Endothelial cell of umbilical vein (primary cell): ENCODE measurements at regions not wholly inside any gene's neighbourhood (a gene's known extent, or its start where the extent isn't known, plus 50 kb on each side); places are given as distances from the start of the nearest gene placed in this dataset.
A peak's percentile ranks its signal among the peaks of the same experiment; 100 is the strongest.

Experiments used
- BruUV-seq: library from RNA; stranded (reverse); fragments of 400-500 nt; replicated peaks from 2 replicates; lab custom pipeline; 2021; lab: Mats Ljungman, UMichigan
- CTCF ChIA-PET: fragments of 300-600, 350-600 bp; sonication (Branson Sonifier 250); formaldehyde crosslinking; loops from one replicate; lab custom pipeline; 2021; ENCODE audit warnings: antibody characterized with exemption, inconsistent platforms; lab: Charles Lee
- POLR2A ChIA-PET: fragments of 300-600, 350-600 bp; sonication (Branson Sonifier 250); formaldehyde crosslinking; loops from one replicate; lab custom pipeline; 2021; ENCODE audit warnings: antibody characterized with exemption, inconsistent platforms; lab: Charles Lee
- DNase-seq: peaks from one replicate; pipeline ENCODE4 v3.0.0-alpha.2; 2011; ENCODE audit warnings: low read depth, low spot score
- FAIRE-seq: peaks from 2 replicates; lab custom pipeline; 2011; peaks lifted over from hg19 to GRCh38; lab: Jason Lieb, UNC
- H2AFZ ChIP-seq: 2 replicates; pipeline ENCODE4 v1.6.0; 2012; ENCODE audit warnings: low read depth, low read length, control low read depth, inconsistent platforms
- H3K27ac ChIP-seq: 2 replicates; pipeline ENCODE4 v1.5.1; 2011; ENCODE audit warnings: low read depth, mild to moderate bottlenecking, control low read depth, low read length, moderate library complexity; ENCODE audit not compliant: insufficient read depth
- H3K27me3 ChIP-seq, 2 experiments: 2 replicates each; pipeline versions ENCODE4 v1.6.0 to v1.6.1; 2011; ENCODE audit warnings: low read length in 2 of 2, mixed read lengths in 1 of 2; ENCODE audit not compliant: control insufficient read depth in 2 of 2, insufficient read depth in 2 of 2
- H3K36me3 ChIP-seq, 2 experiments: 2 replicates in 1 of 2; 3 replicates in 1 of 2; pipeline ENCODE4 v1.5.1; 2011; ENCODE audit warnings: low read length in 2 of 2, mild to moderate bottlenecking in 1 of 2, moderate library complexity in 1 of 2; ENCODE audit not compliant: control insufficient read depth in 2 of 2, insufficient read depth in 2 of 2; ENCODE audit errors: extremely low read depth in 1 of 2
- H3K4me1 ChIP-seq: 3 replicates; pipeline ENCODE4 v1.5.1; 2011; ENCODE audit warnings: mild to moderate bottlenecking, low read length; ENCODE audit not compliant: control insufficient read depth, insufficient read depth; ENCODE audit errors: extremely low read depth
- H3K4me2 ChIP-seq: 2 replicates; pipeline ENCODE4 v1.6.1; 2011; ENCODE audit warnings: low read length, control low read depth, mixed read lengths; ENCODE audit not compliant: insufficient read depth
- H3K4me3 ChIP-seq, 3 experiments: fragments of 200-600 bp in 1 of 3; sonication (generic), shearing (Covaris generic) in 1 of 3; replicated peaks in 1 of 3; 2 replicates each; pipeline ENCODE4 v1.5.1; 2011 to 2016; ENCODE audit warnings: control low read depth in 3 of 3, low read length in 3 of 3, mild to moderate bottlenecking in 2 of 3, inconsistent platforms in 1 of 3, low read depth in 1 of 3, moderate library complexity in 1 of 3; ENCODE audit not compliant: insufficient read depth in 1 of 3
- H3K79me2 ChIP-seq: 2 replicates; pipeline ENCODE4 v1.6.0; 2012; ENCODE audit warnings: low read length, inconsistent platforms; ENCODE audit not compliant: control insufficient read depth, insufficient read depth
- H3K9ac ChIP-seq: replicated peaks from 2 replicates; pipeline ENCODE3; 2011; ENCODE audit warnings: low read length, control low read depth; ENCODE audit not compliant: insufficient read depth; ENCODE audit errors: extremely low read depth
- H3K9me1 ChIP-seq: replicated peaks from 3 replicates; pipeline ENCODE4 v1.6.0; 2011; ENCODE audit warnings: mild to moderate bottlenecking, low read length; ENCODE audit not compliant: control insufficient read depth, insufficient read depth; ENCODE audit errors: extremely low read depth
- H3K9me3 ChIP-seq: replicated peaks from 2 replicates; pipeline ENCODE4 v1.5.1; 2012; ENCODE audit warnings: low read length, inconsistent platforms; ENCODE audit not compliant: control insufficient read depth, insufficient read depth
- H4K20me1 ChIP-seq: replicated peaks from 2 replicates; pipeline ENCODE3; 2011; ENCODE audit warnings: mild to moderate bottlenecking, low read length; ENCODE audit not compliant: control insufficient read depth, insufficient read depth; ENCODE audit errors: extremely low read depth
- dilution Hi-C: fragments of 300-500 bp; cut with MboI; formaldehyde crosslinking; loops from one replicate; pipeline ENCODE4 v1.15.0; 2019; ENCODE audit warnings: low sequenced_read_pairs; ENCODE audit not compliant: extremely low pct_ligation_motif_present
- intact Hi-C: fragments of 100-400 bp; cut with micrococcal nuclease; formaldehyde crosslinking; loops from one replicate; pipeline ENCODE4 v1.10.0; 2022
- TF ChIP-seq, protein P1 (sequence below): IDR thresholded peaks from 2 replicates; pipeline ENCODE4 v1.6.1; 2011; ENCODE audit not compliant: insufficient read depth, insufficient read length

DNA sequence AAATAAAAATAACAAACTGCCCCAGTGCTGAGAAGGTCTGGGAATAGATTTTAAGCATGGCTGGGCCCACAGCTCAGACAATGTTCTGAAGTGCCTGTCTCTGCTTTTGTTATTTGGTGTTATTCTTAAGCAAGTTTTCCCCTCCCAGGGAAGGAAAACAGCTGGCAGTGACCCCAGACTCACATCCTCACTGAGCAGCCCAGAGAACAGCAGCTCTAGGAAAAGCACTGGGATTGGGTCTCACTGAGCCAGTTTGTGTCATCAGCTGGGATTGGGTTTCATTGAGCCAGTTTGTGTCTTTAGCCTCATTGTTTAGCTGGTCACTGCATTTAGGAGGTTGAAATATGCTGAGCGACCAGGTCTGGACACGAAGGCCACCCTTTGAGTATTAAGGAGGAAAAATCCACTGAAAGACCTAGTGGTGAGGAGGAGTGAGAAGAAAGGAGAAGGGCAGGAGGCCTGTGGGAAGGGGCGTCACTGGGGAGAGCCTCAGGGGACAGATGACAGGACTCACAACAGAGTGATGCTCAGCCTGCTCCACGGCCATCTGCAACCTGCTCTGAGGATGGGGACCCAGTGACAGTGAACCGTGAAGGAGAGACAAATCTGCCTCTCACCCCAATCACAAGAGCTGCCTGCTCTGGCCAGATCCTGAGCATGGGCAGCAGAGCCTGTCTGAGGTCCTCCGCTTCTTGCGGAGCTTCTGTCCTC lies 103.8 kb downstream of the TOMM20 start:
- Histone ChIP-seq H3K9me3 (no peaks in the 10 kb centered on the region), H4K20me1 (no peaks in the 10 kb centered on the region), H3K79me2 (no peaks in the 10 kb centered on the region), H3K9me1 (no peaks in the 10 kb centered on the region), H3K4me3 (no peak overlapping the region), H3K27ac (no peak overlapping the region), H3K4me1 (no peaks in the 10 kb centered on the region), H2AFZ (peak overlapping the region; percentile 27), H3K27me3 (no peaks in the 10 kb centered on the region), H3K4me2 (no peak overlapping the region), H3K36me3 (no peaks in the 10 kb centered on the region), H3K9ac (no peak overlapping the region)
- TF ChIP-seq, protein P1, sequence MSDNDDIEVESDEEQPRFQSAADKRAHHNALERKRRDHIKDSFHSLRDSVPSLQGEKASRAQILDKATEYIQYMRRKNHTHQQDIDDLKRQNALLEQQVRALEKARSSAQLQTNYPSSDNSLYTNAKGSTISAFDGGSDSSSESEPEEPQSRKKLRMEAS: no peak
- intact Hi-C loops: no loop called here
- DNase-seq (peak; percentile 88), FAIRE-seq (peak; percentile 60)
- BruUV-seq: no TSS peak
- dilution Hi-C loops: no loop called here
- CTCF ChIA-PET: interaction anchor here (1.0 to 1.9 kb wide), 4 partner anchors 8 to 23 kb away, joined by 3 to 5 read pairs (median 4); no protein-coding TSS in a partner anchor
- POLR2A ChIA-PET: no interaction called here

DNA sequence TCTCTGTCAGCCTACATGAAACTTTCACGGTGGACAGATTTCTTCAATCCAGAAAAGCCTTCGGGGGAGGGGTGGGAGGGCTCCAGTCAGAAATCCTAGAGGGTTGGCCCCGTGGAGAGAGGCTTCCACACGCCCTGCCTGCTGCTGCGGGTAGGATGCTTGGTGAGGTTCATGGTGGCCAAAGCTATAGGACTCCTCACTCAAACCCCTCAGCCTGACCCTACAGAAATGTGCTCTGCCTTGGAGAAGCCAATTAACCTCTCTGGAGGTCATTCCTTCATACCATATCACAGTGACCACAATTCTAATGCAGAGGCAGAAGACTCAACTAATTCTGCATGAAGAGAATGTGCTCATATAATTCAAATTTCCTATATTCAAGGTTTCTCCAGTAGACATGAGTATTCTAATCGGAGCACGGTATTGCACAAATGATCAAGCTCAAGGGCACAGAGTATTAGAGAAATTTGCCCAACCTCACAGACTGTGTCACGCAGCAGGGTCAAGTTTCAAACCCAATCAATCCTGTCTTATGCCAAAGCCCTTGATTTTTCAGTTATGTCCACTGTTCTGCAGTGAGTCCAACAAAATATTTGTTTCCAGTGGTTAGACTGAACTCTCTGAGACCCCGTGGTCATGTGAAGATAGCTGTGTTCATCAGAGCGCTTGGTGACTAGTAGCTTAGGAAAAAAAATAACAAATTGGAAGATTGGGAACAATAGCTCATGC lies 104.8 kb downstream of the TOMM20 start:
- POLR2A ChIA-PET: interaction anchor here (0.5 kb wide), 1 partner anchor 25 kb away, joined by 3 read pairs; no protein-coding TSS in a partner anchor
- H3K9me3 ChIP-seq: no peaks in the 10 kb centered on the region
- H3K36me3 ChIP-seq: no peaks in the 10 kb centered on the region
- H3K27ac ChIP-seq: no peak overlapping the region
- no peak overlapping the region for H2AFZ ChIP-seq
- H3K27me3 ChIP-seq: no peaks in the 10 kb centered on the region
- TF ChIP-seq, protein P1: no peak
- H3K4me3 ChIP-seq: no peak overlapping the region
- intact Hi-C loops: no loop called here
- DNase-seq (no peak), FAIRE-seq (no peak)
- BruUV-seq: no TSS peak
- no peak overlapping the region for H3K4me2 ChIP-seq
- CTCF ChIA-PET: interaction anchor here (1.0 to 1.9 kb wide), 5 partner anchors 7 to 525 kb away, joined by 3 to 5 read pairs (median 4); no protein-coding TSS in a partner anchor
- no peaks in the 10 kb centered on the region for H4K20me1 ChIP-seq
- dilution Hi-C loops: no loop called here
- no peaks in the 10 kb centered on the region for H3K9me1 ChIP-seq
- H3K4me1 ChIP-seq: no peaks in the 10 kb centered on the region
- H3K79me2 ChIP-seq: no peaks in the 10 kb centered on the region
- H3K9ac ChIP-seq: no peak overlapping the region
